Kidney epithelial cell (primary cell): ENCODE measurements at regions not wholly inside any gene's neighbourhood (a gene's known extent, or its start where the extent isn't known, plus 50 kb on each side); places are given as distances from the start of the nearest gene placed in this dataset.
"Not testable (repeated sequence)": the region's sequence is repeated elsewhere in the genome, so short reads cannot be mapped to it uniquely, and the experiment has no call there.

ENCODE experiments used
- DNase-seq: peaks from one replicate; pipeline ENCODE4 v3.0.0-alpha.2; 2010; ENCODE audit warnings: low read depth
- H3K27me3 ChIP-seq: 2 replicates; pipeline ENCODE4 v1.6.0; 2011; ENCODE audit warnings: low read length; ENCODE audit not compliant: control insufficient read depth, insufficient read depth
- H3K36me3 ChIP-seq: 2 replicates; pipeline ENCODE4 v1.5.1; 2011; ENCODE audit warnings: low read length; ENCODE audit not compliant: control insufficient read depth, insufficient read depth
- H3K4me3 ChIP-seq: 2 replicates; pipeline ENCODE4 v1.5.1; 2011; ENCODE audit warnings: low read depth, mild to moderate bottlenecking, control low read depth, low read length
- CTCF ChIP-seq: IDR thresholded peaks from 2 replicates; pipeline ENCODE4 v1.5.1; 2011; ENCODE audit warnings: mild to moderate bottlenecking, moderate library complexity, low read length, control low read depth, inconsistent platforms; ENCODE audit not compliant: insufficient read depth, poor library complexity, severe bottlenecking

DNA sequence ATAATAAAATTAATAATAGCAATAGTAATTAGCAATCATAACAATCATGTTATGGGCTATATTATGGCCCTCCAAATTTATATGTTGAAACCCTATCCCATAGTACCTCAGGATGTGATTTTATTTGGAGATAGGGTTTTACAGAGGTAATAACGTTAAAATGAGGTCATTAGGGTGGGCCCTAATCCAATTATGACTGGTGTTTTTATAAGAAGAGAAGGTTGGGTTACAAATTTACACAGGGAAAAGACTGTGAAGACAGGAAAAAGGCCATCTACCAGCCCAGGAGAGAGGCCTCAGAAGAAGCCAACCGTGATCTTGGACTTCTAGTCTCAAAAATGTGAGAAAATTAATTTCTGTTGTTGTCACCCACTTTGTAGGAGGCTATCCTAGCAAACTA lies 353.1 kb downstream of the CHL1 start:
- no peaks in the 10 kb centered on the region for H3K36me3 ChIP-seq
- no peak overlapping the region for H3K4me3 ChIP-seq
- H3K27me3 ChIP-seq = no peaks in the 10 kb centered on the region
- no peak for DNase-seq
- TF ChIP-seq CTCF = no peak

DNA sequence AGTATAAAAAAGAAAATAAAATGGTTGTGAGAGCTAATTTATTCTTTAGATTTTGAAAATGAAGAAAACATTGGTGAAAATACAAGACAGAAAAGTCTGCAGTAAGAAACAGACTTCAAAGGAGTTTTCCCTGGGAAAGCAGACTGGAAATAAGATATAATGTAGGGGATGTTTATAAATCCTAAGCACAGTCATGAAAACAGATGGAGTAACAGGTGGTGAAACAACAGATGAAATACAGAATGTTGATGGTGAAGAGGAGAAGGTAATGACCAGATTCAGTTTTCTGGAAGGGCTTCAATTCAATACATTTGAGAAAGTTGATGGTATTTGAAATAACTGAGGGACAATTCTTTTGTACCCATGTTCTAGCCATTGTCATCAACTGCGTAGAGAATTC lies 353.9 kb downstream of the CHL1 start:
- H3K27me3 ChIP-seq = no peaks in the 10 kb centered on the region
- H3K4me3 ChIP-seq = no peak overlapping the region
- no peak for TF ChIP-seq CTCF
- H3K36me3 ChIP-seq = no peaks in the 10 kb centered on the region
- no peak for DNase-seq

DNA sequence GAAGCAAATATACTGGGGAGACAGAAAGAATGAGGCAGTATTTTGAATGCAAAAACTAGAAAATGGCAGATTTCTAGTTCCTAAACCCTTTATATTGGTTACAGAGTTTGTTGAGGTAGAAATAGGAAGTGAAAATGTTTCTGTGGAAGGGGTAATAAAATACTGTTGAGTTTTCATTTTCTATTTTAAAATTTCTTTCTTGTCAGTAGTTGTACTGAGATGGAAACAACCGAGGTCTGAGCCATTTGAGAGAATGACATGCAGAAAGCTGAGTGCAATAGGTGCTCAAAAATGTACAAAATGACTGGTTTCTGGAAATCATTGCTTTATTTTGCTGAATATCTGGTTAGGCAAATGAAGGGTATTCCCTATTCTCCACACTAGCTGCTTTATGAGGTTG lies 361.4 kb downstream of the CHL1 start:
- DNase-seq = no peak
- H3K27me3 ChIP-seq = no peaks in the 10 kb centered on the region
- H3K4me3 ChIP-seq = no peak overlapping the region
- no peaks in the 10 kb centered on the region for H3K36me3 ChIP-seq
- TF ChIP-seq CTCF = no peak

DNA sequence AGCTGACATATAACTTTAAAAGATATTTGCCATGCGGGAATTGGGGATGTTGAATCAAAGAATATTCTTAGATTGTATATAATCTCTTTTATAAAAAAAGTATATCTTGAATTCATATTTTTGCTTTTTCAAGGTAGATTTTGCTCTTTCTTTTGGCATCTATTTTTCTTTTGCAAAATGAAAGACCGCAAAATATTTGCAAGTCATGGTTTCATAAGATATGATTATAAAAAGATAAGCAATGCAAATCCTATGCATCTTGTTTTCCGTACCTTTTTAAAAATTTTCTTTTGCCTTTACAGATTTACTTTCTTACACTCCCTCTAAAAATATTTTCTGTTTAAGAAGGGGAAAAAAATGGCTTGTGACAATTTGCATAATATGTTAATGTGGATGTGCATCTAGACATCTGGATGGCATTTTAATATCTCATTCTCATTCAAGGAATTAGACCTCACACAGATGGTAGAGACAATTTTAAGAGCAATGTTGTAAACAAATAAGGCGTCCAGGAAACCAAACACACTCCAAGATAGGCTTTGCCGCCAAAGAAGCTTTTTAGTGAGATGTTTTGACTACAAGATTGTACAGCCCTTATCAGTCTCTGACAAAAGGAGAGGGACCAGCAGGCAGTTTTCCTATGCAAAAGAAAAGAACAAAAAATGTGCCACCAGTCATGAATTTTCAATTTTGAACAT lies 371.1 kb downstream of the CHL1 start:
- no peak for DNase-seq
- H3K27me3 ChIP-seq = no peaks in the 10 kb centered on the region
- no peaks in the 10 kb centered on the region for H3K36me3 ChIP-seq
- no peak for TF ChIP-seq CTCF
- no peak overlapping the region for H3K4me3 ChIP-seq

DNA sequence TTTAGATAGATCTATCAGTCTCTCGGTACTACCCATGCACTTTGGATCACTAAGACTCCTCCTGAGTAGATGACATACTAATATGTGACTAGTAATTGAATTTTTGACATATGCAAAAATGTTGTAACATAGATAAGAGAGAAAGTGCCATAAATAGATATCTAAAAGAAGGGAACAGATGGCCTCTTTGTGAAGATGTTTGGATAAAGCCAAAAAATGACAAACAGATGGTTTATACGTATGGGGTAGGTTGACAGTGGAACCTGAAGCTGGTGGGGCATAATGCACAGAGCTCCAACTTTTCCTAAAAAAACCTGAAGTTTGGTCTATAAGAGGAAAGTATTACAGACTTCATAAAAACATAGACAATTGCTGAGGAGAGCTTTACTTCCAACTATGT lies 383.0 kb downstream of the CHL1 start:
- H3K27me3 ChIP-seq, H3K36me3 ChIP-seq, H3K4me3 ChIP-seq, DNase-seq: not testable (repeated sequence)

GRCh38 chr3:589066-589465 lies 392.5 kb downstream of the CHL1 start:
- not testable (repeated sequence) for H3K27me3 ChIP-seq, H3K36me3 ChIP-seq, H3K4me3 ChIP-seq, DNase-seq

DNA sequence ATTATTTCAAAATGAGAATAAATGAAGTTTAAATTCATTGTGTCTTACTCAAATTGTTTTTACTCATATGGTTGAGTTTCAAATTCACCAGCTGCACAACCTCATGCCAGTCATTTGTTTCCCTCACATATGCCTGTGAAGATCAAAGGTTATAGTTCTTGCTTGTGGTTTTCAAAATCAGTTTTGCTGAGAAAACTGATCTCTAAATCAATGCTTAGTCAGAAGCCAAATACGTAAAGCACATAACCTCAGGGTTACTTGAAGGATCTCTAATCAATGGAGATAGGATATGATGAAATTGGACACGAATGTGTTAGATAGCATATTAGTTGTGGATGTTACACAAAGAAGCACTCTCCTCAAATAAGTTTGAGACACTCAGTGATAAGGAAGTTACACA lies 400.7 kb downstream of the CHL1 start:
- not testable (repeated sequence) for H3K36me3 ChIP-seq, DNase-seq, H3K4me3 ChIP-seq, H3K27me3 ChIP-seq

DNA sequence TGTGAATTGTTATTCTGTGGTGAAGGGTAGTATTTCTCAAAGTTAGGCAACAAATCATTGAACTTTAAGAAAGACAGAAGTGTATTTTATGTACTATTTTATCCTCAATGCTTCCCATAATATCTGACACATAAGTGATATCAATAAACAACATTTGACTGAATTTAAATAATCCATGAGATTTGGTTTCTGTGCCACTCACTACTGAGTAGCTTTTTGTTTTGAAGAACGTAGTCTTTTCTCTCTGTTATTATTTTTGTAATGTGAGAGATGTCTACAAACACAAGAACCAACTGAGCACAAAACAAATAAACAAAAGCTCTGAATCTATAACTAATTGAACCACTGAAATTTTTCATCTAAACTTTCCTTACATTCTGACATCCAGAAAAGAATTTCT lies 401.2 kb downstream of the CHL1 start:
- H3K27me3 ChIP-seq, DNase-seq, H3K4me3 ChIP-seq, H3K36me3 ChIP-seq: not testable (repeated sequence)

DNA sequence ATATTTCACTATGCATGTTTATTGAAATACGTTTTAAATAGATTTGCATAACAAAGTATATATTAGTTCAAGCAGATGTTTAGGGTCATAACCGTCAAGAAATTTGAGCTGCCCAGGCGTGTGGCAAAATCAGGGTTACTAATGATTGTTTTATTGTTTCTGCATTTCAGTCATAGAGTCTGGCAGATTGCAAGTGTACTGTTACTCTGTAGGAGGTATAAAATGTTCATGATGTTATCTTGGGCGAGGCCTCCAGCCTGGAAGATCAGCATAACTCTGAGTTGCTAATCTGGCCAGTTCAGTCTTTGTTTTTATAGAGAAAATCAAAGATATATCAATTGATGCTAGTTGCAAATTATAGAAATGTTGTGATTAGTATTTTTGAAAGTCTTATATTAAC lies 410.9 kb downstream of the CHL1 start:
- not testable (repeated sequence) for H3K4me3 ChIP-seq, DNase-seq, H3K27me3 ChIP-seq, H3K36me3 ChIP-seq
